HepG2 (cell line): ENCODE measurements at regions not wholly inside any gene's neighbourhood (a gene's known extent, or its start where the extent isn't known, plus 50 kb on each side); places are given as distances from the start of the nearest gene placed in this dataset.

Experiments
- CBX1 ChIP-seq: IDR thresholded peaks from one replicate; pipeline ENCODE4 v1.6.1; 2016; ENCODE audit warnings: antibody characterized with exemption, low read depth
- CBX5 ChIP-seq: sonication (generic); formaldehyde crosslinking; IDR thresholded peaks from 2 replicates; pipeline ENCODE4 v1.4.0; 2020; ENCODE audit warnings: missing genetic modification reagents, borderline replicate concordance
- CTCF ChIP-seq: sonication (generic); formaldehyde crosslinking; IDR thresholded peaks from 2 replicates; pipeline ENCODE4 v1.5.0; 2020; ENCODE audit warnings: mild to moderate bottlenecking, missing genetic modification reagents, moderate library complexity
- EHMT2 ChIP-seq: fragments of 200-600 bp; sonication (generic); IDR thresholded peaks from 2 replicates; pipeline ENCODE4 v1.7.0; 2017; ENCODE audit warnings: antibody characterized with exemption, low read depth, low read length, borderline replicate concordance
- EP300 ChIP-seq, 3 experiments: sonication (generic) in 1 of 3; formaldehyde crosslinking in 1 of 3; IDR thresholded peaks; 2 replicates each; pipeline versions ENCODE4 v1.5.1 to v1.6.1; 2011 to 2020; ENCODE audit warnings: low read depth in 2 of 3, low read length in 2 of 3, borderline replicate concordance in 1 of 3, improper control_type of control experiment in 1 of 3, mild to moderate bottlenecking in 1 of 3, missing genetic modification reagents in 1 of 3, moderate library complexity in 1 of 3
- HNRNPK ChIP-seq: fragments of 200-400 bp; formaldehyde crosslinking; IDR thresholded peaks from 2 replicates; pipeline ENCODE4 v1.6.1; 2018; ENCODE audit warnings: low read length, low read depth, moderate library complexity, mild to moderate bottlenecking; ENCODE audit not compliant: poor library complexity, severe bottlenecking
- MAX ChIP-seq: IDR thresholded peaks from 2 replicates; pipeline ENCODE4 v1.6.1; 2012; ENCODE audit warnings: inconsistent platforms
- NFYB ChIP-seq: sonication (generic); formaldehyde crosslinking; IDR thresholded peaks from 2 replicates; pipeline ENCODE4 v1.4.0; 2020; ENCODE audit warnings: missing genetic modification reagents
- SIN3A ChIP-seq: IDR thresholded peaks from 2 replicates; pipeline ENCODE4 v1.6.1; 2011; ENCODE audit warnings: low read depth, mild to moderate bottlenecking, control low read depth, low read length, borderline replicate concordance
- ZBTB33 ChIP-seq: sonication (generic); formaldehyde crosslinking; IDR thresholded peaks from 2 replicates; pipeline ENCODE4 v1.4.0; 2020; ENCODE audit warnings: missing genetic modification reagents
- ZNF124 ChIP-seq: sonication (generic); formaldehyde crosslinking; IDR thresholded peaks from 2 replicates; pipeline ENCODE4 v1.4.0; 2020; ENCODE audit warnings: missing genetic modification reagents
- TF ChIP-seq, protein P1 (sequence below): sonication (generic); formaldehyde crosslinking; IDR thresholded peaks from 2 replicates; pipeline ENCODE4 v1.4.0; 2020; ENCODE audit warnings: missing genetic modification reagents

GRCh38 chr12:90128526-90128925 is 419.9 kb upstream of the ATP2B1 start:
- no peak for TF ChIP-seq SIN3A
- TF ChIP-seq ZBTB33 (CRISPR knock-in tag), result no peak
- no peak for TF ChIP-seq CTCF
- no peak for TF ChIP-seq CBX5 (CRISPR knock-in tag)
- no peak for TF ChIP-seq HNRNPK
- no peak for TF ChIP-seq NFYB (CRISPR knock-in tag)
- TF ChIP-seq ZNF124, result no peak
- TF ChIP-seq, protein P1, sequence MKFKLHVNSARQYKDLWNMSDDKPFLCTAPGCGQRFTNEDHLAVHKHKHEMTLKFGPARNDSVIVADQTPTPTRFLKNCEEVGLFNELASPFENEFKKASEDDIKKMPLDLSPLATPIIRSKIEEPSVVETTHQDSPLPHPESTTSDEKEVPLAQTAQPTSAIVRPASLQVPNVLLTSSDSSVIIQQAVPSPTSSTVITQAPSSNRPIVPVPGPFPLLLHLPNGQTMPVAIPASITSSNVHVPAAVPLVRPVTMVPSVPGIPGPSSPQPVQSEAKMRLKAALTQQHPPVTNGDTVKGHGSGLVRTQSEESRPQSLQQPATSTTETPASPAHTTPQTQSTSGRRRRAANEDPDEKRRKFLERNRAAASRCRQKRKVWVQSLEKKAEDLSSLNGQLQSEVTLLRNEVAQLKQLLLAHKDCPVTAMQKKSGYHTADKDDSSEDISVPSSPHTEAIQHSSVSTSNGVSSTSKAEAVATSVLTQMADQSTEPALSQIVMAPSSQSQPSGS (CRISPR knock-in tag), result no peak
- TF ChIP-seq EHMT2, result no peak
- no peak for TF ChIP-seq EP300 (IDR thresholded peaks at IDR 0.05; ENCODE audit: low read depth in 2 of 2, low read length in 2 of 2)
- TF ChIP-seq EP300 (CRISPR knock-in tag; IDR thresholded peaks at IDR 0.05; ENCODE audit: borderline replicate concordance), result no peak
- TF ChIP-seq CBX1, result no peak
- TF ChIP-seq MAX, result no peak
